GM10266 (cell line): ENCODE measurements at regions not wholly inside any gene's neighbourhood (a gene's known extent, or its start where the extent isn't known, plus 50 kb on each side); places are given as distances from the start of the nearest gene placed in this dataset.
A peak's percentile ranks its signal among the peaks of the same experiment; 100 is the strongest.

ENCODE experiments used
- DNase-seq: peaks from one replicate; pipeline ENCODE4 v3.0.0; 2012; ENCODE audit errors: extremely low spot score
- TF ChIP-seq, protein P1 (sequence below): IDR thresholded peaks from 2 replicates; pipeline ENCODE4 v1.5.1; 2012; ENCODE audit warnings: mild to moderate bottlenecking, low read depth; ENCODE audit not compliant: control insufficient read depth, insufficient read depth; ENCODE audit errors: missing control alignments

DNA sequence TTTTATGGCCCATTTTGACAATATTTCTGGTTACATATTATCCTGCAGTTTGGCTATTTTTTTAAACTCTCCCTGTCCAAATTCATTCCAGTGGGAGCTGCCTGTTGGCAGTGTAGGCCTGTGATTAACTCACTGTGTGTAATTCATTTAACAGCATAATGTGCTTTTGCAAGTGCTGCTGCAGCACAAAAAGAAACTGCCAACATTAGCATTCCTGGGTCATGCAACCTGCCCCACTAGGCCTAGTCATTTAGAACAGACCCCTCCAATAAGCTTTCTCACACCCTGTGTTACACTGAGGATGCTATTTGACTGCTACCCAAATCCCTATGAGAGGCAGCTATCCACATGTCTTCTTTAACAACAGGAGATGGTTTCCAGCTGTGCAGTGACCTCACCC is 251.2 kb upstream of the UBE2E2 start:
- no peak for DNase-seq
- TF ChIP-seq, protein P1, sequence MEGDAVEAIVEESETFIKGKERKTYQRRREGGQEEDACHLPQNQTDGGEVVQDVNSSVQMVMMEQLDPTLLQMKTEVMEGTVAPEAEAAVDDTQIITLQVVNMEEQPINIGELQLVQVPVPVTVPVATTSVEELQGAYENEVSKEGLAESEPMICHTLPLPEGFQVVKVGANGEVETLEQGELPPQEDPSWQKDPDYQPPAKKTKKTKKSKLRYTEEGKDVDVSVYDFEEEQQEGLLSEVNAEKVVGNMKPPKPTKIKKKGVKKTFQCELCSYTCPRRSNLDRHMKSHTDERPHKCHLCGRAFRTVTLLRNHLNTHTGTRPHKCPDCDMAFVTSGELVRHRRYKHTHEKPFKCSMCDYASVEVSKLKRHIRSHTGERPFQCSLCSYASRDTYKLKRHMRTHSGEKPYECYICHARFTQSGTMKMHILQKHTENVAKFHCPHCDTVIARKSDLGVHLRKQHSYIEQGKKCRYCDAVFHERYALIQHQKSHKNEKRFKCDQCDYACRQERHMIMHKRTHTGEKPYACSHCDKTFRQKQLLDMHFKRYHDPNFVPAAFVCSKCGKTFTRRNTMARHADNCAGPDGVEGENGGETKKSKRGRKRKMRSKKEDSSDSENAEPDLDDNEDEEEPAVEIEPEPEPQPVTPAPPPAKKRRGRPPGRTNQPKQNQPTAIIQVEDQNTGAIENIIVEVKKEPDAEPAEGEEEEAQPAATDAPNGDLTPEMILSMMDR, result no peak

DNA sequence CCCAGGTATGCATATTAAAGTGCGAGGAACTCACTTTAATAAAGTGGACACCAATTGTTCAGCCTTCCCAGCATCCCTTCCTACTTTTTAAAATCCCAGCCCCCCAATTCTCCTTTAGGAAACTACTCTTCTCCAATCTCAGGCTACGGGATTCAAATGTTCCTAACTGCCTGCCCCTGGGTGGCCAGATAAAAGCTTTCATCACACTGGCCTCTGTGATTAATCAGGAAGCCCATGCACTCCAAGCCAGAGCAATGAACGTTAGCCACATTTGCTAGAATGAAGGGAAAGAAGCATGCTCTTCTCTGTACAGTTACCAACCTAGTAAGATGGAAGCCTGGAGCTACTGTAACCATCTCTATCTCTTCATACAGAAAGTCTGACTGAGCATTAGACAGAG is 250.3 kb upstream of the UBE2E2 start:
- TF ChIP-seq, protein P1, result no peak

DNA sequence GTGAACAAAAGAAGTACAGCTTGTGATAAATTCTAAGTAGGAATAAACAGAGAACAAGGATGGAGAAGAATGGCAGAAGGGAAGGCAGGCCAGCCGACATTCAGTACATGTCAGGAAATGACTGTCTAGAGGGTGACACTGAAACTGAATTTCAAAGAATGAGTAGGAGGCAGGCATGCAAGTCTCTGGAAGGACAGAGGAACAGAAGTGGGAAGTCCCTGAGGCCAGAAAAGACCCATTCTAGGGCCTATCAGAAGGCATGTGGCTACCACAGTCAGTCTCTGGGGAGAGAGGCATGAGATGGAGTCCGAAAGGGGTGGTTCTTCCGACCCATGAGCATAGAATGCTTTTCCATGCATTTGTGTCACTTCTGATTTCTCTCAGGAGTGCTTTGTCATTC is 243.5 kb upstream of the UBE2E2 start:
- TF ChIP-seq, protein P1, result no peak
- DNase-seq, result peak; percentile 55

More for the DNA sequence above, 250.3 kb upstream of the UBE2E2 start:
- DNase-seq, result no peak

DNA sequence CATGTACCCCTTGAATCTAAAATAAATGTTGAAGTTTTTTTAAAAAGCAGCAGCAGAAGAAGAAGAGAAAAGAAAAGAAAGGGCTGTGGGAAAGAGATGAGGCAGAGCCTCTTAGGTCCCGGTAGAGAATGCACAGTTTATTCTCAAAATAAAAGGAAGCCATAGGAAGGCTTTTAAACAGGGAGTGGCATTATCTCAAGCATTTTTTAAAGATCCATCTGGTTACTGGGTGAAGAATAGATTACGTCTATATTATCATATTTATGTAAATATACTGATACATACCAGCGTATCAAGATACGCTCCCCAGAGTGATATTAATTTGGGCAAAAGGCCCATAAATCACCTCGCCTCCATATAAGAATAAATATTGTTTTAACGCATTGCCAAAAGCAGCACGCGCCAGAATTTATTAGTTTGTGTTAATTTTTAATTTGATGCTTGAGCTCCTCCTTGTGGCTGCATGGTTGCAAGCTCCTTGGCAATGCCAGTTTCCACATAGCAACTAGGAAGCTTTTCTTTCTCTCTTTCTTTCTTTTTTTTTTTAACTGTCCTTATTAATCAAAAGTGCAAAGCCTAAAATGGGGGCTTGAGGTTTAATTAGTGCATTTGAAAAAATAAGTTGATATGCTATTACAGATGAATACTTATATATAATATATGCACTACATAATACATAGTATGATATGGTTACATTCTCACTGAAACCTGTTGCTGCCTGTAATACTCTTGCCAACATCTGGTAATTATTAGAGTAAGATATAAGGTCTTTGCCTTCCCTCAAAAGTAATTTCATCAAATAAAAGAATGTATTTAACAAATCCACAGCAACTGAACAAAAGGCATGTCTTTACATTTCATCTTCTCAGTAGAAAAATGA is 242.8 kb upstream of the UBE2E2 start:
- TF ChIP-seq, protein P1, result peak; percentile 86
- peak; percentile 31 for DNase-seq

DNA sequence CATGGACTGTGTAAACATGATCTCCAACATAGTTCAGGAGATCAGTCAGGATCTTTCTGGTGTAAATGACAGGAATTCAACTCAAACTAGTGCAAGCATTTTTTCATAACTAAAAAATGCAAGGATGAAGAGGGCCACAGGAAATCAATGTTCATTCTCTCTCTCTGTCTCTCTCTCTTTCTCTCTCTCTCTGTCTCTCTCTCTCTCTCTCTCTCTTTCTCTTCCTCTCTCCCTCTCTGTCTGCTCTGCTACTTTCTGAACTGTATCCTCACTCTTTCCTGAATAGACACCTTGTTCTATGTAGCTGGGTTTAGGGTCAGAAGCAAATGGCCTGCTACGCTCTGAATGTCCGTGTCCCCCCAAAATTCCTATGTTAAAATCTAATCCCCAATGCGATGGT is 240.9 kb upstream of the UBE2E2 start:
- TF ChIP-seq, protein P1, result no peak

DNA sequence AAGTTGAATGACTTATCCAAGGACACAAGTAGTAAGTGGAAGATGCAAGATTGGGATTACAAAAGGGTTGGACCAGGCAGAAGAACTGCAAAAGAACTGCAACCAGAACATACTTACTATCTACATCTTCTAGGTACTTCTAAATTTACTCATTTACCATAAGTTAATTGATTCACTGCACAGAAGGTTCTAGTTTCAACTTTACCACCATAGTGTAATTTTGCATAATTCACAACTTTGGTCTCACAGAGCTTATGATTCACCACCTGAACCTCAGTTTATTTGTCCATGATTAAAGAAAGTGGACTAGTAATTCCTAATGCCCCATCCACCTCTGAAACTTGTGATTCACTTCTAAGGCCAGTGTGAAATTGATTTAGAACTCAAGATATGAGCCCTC is 236.8 kb upstream of the UBE2E2 start:
- TF ChIP-seq, protein P1, result no peak
- DNase-seq, result no peak

More for the DNA sequence above, 240.9 kb upstream of the UBE2E2 start:
- no peak for DNase-seq

DNA sequence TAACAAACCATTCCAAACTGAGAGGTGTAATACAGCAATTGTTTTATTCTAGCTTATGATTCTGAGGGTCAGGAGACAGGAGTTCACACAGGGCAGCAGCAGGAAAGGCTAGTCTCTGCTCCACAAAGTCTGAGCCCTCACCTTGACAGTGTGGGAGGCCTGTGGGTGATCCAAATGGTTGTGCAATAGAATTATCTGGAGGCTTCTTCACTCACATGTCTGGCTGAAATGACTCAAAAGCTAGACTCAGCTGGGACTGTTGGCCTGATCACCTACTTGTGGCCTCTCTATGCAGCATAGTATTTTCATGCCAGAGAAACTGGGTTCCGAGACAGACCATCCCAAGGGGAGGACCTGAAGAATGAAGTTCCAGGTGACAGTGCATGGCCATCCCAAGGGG is 233.9 kb upstream of the UBE2E2 start:
- no peak for DNase-seq
- TF ChIP-seq, protein P1, result no peak
